NCI-H1048 (cell line): ENCODE measurements at regions not wholly inside any gene's neighbourhood (a gene's known extent, or its start where the extent isn't known, plus 50 kb on each side); places are given as distances from the start of the nearest gene placed in this dataset.
"Not testable (repeated sequence)": the region's sequence is repeated elsewhere in the genome, so short reads cannot be mapped to it uniquely, and the experiment has no call there.

Experiments
- DNase-seq: peaks from one replicate; lab custom pipeline; 2025; lab: John Stamatoyannopoulos, UW

- DNase-seq = no peak
These were observed 51.5 kb downstream of the CRPPA start for GRCh38 chr7:16369855-16370254.

- not testable (repeated sequence) for DNase-seq
These were observed 52.0 kb downstream of the CRPPA start for GRCh38 chr7:16369309-16369708.

- DNase-seq = no peak
These were observed 52.5 kb downstream of the CRPPA start for GRCh38 chr7:16368885-16369284.

- DNase-seq = no peak
These were observed 54.2 kb downstream of the CRPPA start for GRCh38 chr7:16367115-16367514.

DNA sequence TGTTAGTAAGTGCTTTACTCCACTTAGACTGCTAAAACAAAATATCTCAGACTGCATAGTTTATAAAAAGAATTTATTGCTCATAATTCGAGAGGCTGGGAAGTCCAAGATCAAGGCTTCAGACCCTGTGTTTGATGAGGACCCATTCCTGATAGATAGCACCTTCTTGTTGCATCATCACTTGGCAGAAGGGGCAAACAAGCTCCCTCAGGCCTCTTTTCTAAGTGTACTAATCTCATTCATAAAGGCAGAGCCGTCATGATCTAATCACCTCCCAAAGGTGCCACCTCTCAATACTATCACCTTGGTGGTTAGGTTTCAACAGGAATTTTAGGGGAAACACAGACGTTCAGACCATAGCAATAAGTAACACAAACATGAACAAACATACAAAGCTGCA, 55.4 kb downstream of the CRPPA start:
- no peak for DNase-seq

GRCh38 chr7:16365177-16365576, 56.2 kb downstream of the CRPPA start:
- DNase-seq = no peak

DNA sequence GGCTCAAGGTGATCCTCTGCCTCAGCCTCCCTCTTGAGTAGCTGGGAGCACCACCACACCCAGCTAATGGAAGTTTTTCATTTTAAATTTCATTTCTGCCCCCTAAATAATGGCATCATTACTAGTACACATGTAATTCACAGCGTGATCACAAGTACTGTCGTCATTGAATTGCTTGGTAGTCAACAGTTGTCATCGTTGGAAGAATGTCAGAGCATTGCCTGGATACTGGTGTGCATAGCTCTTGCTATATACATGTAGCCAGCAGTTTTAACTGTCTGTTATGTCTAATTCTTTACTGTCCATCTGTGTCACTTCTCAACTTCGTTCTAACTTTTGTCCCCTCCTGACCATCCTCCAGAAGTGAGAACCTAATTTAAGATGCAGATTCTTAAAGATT, 62.1 kb downstream of the CRPPA start:
- no peak for DNase-seq

DNA sequence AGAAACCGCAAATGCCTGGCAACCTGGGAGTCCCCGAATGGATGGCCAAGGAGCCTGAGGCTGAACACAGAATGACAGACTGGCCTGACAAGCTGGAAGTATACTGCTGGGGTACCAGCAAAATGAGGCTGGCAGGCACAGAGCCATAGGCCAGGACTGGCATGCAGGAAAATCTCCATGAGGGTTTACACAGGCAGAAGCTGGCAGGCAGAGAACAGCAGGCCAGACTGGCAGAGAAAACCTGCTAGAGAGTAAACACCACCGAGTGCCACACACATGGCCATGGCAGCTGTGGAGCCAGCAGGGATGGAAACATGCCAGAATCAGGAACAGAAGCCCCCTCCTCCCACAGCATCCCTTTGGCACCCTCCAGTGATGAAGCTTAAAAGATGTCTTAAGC, 63.4 kb downstream of the CRPPA start:
- DNase-seq = no peak

- DNase-seq = no peak
These were observed 63.9 kb downstream of the CRPPA start for GRCh38 chr7:16357474-16357873.

GRCh38 chr7:16356301-16356958, 64.9 kb downstream of the CRPPA start:
- no peak for DNase-seq

GRCh38 chr7:16354573-16354972, 66.8 kb downstream of the CRPPA start:
- DNase-seq = no peak

DNA sequence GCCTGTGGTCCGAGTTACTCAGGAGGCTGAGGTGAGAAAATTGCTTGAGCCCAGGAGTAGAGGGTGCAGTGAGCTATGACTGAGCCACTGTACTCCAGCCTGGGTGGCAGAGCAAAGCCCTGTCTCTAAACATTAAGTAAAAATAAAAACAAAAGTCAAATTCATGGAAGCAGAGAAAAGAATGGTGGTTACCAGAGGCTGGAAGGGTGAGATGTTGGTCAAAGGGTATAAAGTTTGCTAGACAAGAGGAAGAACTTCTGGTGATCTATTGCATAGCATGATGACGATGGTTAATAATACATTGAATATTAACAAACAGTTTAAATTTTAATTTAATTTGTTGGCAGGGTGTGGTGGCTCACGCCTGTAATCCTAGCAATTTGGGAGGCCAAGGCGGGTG, 68.1 kb downstream of the CRPPA start:
- no peak for DNase-seq

- no peak for DNase-seq
These were observed 70.7 kb downstream of the CRPPA start for GRCh38 chr7:16350634-16351033.

DNA sequence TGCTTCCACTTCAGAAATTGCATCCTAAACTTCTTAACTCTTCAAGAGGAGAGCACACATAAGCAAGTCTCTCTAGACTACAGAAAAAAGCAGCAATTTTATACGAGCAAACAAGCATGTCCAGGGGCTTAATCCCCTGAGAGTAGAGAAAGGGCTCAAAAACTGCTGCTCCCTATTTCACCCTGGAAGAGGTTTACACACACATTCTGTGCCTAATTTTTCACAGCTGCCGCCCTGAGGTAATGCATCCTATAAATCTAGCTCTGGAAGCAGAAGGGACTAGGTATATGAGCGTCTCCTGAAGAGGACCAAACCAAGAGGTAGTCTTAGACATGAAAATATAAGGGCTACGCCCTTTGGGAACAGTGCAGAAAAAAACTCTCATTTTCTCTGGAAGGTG, 73.1 kb downstream of the CRPPA start:
- no peak for DNase-seq

DNA sequence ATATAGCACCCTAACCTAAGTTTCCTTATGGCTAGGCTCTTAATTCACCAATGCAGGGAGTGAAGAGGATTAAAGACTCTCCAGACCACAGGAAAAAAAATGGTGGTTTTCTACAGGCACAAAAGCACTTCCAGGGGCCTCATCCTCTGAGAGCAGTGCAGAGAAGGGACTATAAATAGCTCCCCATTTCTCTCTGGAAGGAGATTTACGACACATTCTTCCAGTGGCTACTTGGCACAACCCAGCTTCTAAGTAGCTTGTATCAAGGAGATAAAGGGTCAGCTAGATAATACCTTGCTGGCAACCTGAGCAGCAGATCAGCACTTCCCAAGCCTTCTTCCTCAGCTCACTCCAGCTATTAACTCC, 73.5 kb downstream of the CRPPA start:
- DNase-seq = no peak

DNA sequence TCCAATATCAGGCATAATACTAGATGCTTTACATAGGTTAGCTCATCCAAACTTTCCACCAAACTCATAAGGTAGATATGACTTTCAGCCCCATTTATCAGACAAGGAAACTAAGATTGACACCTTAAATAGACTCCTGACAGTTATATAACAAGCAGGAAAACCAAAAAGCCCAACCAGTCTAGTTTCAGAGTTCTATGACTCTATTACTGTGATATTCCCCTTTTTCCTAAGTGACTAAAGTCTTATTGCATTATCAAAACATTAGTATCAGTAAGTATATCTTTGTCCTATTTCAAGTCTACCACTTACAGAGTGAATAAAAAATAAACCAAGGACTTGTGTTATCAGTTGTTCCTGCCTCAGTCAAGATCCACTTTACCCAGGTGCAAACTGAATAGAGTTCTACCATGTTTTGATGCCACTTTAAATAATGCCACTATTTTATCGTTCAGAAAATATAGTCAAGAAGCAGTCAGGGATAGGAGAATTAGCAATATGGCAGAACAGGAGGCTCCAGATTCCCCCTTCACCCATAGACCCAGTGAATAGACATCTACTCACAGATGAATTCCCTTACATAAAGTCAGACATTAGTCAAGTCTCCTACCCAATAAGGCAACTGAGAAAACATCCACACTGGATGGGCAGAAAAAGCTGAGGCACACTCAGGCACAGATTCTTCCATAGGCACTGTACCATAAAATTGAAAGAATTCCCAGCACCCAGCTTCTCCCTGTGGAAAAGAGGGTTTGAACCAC, 74.1 kb downstream of the CRPPA start:
- no peak for DNase-seq

GRCh38 chr7:16345979-16346958, 75.1 kb downstream of the CRPPA start:
- DNase-seq = no peak

DNA sequence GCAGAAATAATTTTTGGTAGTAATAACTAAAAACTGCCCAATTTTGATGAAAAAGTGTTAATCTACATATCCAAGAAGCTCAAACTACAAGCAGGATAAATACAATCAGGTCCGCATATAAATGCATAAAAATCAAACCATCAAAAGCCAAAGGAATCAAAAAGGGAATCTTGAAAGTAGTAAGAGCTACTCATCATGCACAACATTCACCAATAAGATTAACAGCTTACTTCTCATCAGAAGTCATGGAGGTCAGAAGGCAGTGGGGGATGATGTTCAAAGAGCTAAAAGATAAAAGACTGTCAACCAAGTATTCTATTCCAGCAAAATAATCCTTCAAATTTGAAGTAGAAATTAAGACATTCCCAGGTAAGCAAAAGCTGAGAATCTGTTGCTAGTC, 76.4 kb downstream of the CRPPA start:
- DNase-seq = no peak

DNA sequence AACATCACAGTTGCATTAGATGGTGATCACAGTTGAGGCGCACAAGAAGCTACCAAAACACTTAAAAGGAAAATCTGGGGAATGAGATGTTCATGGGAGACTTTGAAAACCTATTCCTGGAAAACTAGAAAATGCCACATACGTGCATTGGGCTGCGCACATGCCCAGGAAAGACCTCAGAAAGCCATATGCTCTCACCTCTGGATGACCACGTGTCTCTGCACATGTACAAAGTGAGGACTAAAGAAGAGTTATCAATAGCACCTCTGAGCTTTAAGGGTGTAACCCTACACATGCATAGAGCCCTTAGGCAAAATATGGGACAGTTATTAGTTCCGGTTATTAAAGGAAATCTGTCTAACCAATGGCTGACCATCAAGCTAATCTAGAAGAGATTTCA, 77.7 kb downstream of the CRPPA start:
- no peak for DNase-seq

DNA sequence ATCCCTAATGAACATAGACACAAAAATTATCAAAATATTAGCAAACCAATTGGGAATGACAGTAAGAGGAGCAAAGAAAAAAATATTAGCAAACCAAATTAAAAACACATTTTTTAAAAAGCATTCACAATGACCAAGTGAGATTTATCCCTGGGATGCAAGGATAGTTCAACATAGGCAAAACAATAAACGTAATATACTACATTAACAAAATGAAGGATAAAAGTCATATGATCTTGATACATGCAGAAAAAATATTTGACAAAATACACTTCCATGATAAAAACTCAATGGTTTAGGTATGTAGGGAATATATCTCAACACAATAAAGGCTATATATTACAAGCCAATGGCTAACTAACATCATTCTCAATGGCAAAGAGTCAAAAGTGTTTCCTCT, 83.3 kb downstream of the CRPPA start:
- DNase-seq = no peak

- no peak for DNase-seq
These were observed 95.2 kb downstream of the CRPPA start for GRCh38 chr7:16326106-16326505.

DNA sequence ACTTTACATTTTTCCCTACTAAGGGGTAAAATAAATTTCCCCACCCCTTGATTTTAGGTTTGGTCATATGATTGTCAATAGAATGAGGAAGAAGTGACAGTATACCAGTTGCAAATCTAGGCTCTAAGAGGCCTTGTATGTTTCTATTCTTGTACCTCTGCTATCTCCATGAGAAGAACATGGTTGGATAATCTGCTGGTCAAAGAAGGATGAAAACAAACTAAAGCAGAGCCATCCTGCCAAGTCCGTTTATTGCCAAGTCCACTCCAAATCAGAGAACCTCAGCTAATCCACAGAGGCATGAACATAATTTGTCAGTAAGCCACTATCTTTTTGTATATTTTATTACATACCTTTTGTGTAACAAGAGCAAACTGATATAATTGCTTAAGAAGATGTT, 98.0 kb downstream of the CRPPA start:
- no peak for DNase-seq
